ENCODE measurements at regions not wholly inside any gene's neighbourhood (a gene's known extent, or its start where the extent isn't known, plus 50 kb on each side); places are given as distances from the start of the nearest gene placed in this dataset.

GRCh38 chr15:100716456-100717085 lies 114.2 kb downstream of the ASB7 start:
- TF ChIP-seq EZH2phosphoT487 (IDR thresholded peaks at IDR 0.05; ENCODE audit: borderline replicate concordance) (no peak), CTCF (IDR thresholded peaks at IDR 0.05 in 2 of 3, conservative IDR thresholded peaks at IDR 0.05 in 1 of 3; ENCODE audit: borderline replicate concordance in 1 of 3, insufficient read depth in 1 of 3, low read depth in 2 of 3, low read length in 2 of 3) (no peak), ZNF274 (IDR thresholded peaks at IDR 0.05; ENCODE audit: low read depth, low read length) (no peak), POLR2AphosphoS5 (IDR thresholded peaks at IDR 0.05; ENCODE audit: low read depth, low read length) (no peak)
